ENCODE measurements at regions not wholly inside any gene's neighbourhood (a gene's known extent, or its start where the extent isn't known, plus 50 kb on each side); places are given as distances from the start of the nearest gene placed in this dataset.

- no peak for TF ChIP-seq PATZ1 (CRISPR knock-in tag; IDR thresholded peaks at IDR 0.05; ENCODE audit: borderline replicate concordance)
- TF ChIP-seq RARB (CRISPR knock-in tag; IDR thresholded peaks at IDR 0.05) = no peak
- TF ChIP-seq POU6F1 (CRISPR knock-in tag; IDR thresholded peaks at IDR 0.05; ENCODE audit: borderline replicate concordance, low read depth) = no peak
- TF ChIP-seq ZC3H10 (CRISPR knock-in tag; IDR thresholded peaks at IDR 0.05) = no peak
- TF ChIP-seq TOX (CRISPR knock-in tag; IDR thresholded peaks at IDR 0.05; ENCODE audit: borderline replicate concordance) = no peak
- no peak for TF ChIP-seq ZNF565 (CRISPR knock-in tag; conservative IDR thresholded peaks at IDR 0.05; ENCODE audit: low read depth)
Measured at GRCh38 chr1:193614275-193614674, 427.9 kb upstream of the B3GALT2 start.
